Epithelial cell of esophagus (primary cell): ENCODE measurements at regions not wholly inside any gene's neighbourhood (a gene's known extent, or its start where the extent isn't known, plus 50 kb on each side); places are given as distances from the start of the nearest gene placed in this dataset.

ENCODE experiments used
- DNase-seq: peaks from one replicate; pipeline ENCODE4 v3.0.0; 2010; ENCODE audit warnings: low read depth
- H3K4me3 ChIP-seq: 2 replicates; pipeline ENCODE4 v1.5.1; 2011; ENCODE audit warnings: mild to moderate bottlenecking, low read length, control low read depth
- TF ChIP-seq, protein P1 (sequence below): IDR thresholded peaks from 2 replicates; pipeline ENCODE4 v1.5.1; 2011; ENCODE audit warnings: low read depth, mild to moderate bottlenecking, low read length, control low read depth, inconsistent platforms; ENCODE audit not compliant: insufficient read depth; ENCODE audit errors: missing control alignments

DNA sequence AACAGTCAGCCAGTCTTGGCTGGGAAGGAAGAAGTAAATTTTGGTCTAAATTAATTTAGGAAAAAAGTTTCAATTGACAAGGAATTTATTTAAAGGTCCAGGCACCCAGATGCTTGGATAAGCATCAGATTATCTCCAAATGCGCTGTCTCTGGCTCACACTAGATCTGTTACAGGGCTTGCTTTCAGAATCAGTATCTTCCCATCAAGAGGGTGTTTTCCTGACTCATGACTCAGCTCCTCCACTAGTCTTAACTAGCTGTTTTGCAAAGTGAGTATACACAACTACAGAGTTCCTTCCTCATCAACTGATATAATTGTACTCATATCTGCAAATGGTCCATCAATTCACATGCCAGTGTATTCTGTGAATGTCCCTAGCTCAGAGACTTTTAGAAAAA lies 482.1 kb upstream of the CPEB2 start:
- TF ChIP-seq, protein P1, sequence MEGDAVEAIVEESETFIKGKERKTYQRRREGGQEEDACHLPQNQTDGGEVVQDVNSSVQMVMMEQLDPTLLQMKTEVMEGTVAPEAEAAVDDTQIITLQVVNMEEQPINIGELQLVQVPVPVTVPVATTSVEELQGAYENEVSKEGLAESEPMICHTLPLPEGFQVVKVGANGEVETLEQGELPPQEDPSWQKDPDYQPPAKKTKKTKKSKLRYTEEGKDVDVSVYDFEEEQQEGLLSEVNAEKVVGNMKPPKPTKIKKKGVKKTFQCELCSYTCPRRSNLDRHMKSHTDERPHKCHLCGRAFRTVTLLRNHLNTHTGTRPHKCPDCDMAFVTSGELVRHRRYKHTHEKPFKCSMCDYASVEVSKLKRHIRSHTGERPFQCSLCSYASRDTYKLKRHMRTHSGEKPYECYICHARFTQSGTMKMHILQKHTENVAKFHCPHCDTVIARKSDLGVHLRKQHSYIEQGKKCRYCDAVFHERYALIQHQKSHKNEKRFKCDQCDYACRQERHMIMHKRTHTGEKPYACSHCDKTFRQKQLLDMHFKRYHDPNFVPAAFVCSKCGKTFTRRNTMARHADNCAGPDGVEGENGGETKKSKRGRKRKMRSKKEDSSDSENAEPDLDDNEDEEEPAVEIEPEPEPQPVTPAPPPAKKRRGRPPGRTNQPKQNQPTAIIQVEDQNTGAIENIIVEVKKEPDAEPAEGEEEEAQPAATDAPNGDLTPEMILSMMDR, result no peak
- no peak overlapping the region for H3K4me3 ChIP-seq
- peak; percentile 62 for DNase-seq

DNA sequence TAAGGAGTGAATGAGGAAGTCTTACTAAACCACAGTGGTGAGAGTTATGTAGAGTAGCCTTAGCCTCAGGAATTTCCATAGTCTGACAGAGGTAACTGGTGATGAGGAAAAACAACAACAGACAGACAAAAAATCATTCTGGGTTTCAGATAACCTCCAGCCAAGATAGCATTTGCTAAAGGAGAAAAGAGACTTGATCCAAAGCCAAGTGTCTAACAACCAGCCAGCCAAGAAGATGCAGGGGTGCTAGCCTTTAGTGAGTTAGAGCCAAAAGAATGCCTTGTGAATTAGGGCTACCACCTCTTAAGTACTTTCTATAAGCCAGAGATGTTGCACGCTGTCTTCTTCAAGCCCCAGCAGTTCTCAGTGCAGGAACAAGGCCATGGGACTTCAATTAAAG lies 478.0 kb upstream of the CPEB2 start:
- DNase-seq, result no peak
- TF ChIP-seq, protein P1, result no peak

DNA sequence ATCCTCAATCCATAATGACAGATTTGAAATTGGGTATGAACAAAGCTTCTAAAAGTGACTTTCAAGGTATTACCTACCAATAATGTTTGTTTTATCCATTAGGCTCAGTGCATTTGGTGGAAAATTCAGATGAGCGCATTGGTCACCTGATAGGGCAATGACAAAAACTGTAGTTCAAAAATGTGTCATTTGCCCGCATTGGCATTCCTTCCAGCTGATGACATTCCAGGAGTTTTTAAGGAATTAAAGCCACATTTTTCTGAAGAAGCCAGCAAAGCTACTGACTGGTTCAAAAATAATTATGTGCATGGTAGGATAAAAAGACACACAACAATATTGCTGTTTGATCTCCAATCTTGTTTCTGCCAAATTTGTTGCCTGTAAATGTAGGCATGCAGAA lies 473.4 kb upstream of the CPEB2 start:
- no peak for DNase-seq
- H3K4me3 ChIP-seq, result no peak overlapping the region
- TF ChIP-seq, protein P1, result no peak

More for the DNA sequence above, 478.0 kb upstream of the CPEB2 start:
- H3K4me3 ChIP-seq, result no peak overlapping the region

DNA sequence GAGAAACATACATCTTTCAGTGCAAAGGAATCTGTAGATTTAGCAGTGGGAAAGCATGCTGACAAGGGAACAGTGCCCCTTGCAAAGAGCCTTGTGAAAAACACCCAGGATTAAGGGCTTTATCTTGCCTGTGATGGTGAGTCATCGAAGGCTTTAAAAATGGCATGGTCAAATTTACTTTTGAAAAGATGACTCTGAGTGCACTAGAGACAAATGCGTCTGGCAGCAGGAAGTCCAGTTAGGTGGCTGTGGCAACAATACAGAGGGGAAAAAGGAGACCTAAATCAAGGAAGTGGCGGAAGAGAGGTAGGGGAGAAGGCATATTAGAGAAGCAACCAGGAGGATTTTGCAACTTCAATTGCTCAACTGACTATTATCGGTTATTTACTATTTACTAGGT lies 472.6 kb upstream of the CPEB2 start:
- DNase-seq, result peak; percentile 18
- TF ChIP-seq, protein P1, result no peak
- no peak overlapping the region for H3K4me3 ChIP-seq

DNA sequence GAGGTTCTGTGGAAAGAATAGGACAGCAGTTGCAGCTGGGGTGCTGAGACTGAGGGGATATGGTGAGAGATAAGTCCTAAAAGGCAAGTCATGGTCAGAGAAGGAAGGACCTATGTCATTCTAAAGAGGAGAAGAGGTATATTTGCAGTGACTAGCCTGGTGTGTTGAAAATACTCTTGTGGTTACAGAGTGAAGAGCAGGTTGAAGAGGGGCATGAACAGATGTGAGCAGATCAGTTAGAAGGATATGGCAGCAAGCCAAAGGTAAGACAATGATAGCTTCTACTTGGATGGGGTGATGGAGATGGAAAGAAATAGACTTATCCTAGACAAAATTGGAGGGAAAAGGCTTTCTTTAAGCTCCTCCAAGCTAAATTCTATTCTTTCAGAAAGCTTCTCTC lies 469.8 kb upstream of the CPEB2 start:
- TF ChIP-seq, protein P1, result no peak
- no peak for DNase-seq

DNA sequence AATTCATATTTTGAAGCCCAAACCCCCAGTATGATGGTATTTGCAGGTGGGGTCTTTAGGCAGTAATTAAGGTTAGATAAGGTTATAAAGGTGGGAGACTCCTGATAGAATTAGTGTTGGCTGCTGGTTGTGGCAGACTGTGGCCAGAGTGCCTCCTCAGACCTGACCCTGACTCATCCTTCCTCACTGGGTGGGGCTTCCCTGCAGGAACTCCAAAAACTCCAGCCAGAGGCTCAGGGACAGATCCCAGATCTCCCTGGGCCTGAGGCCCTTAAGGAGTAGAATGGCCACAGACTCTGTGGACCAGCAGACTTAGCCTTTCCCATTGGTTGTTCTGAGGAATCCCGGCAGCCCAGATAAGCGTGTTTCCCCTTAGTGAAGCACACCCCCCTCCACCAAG lies 463.0 kb upstream of the CPEB2 start:
- no peak overlapping the region for H3K4me3 ChIP-seq
- peak; percentile 16 for DNase-seq
- TF ChIP-seq, protein P1, result no peak

More for the DNA sequence above, 469.8 kb upstream of the CPEB2 start:
- H3K4me3 ChIP-seq, result no peak overlapping the region

DNA sequence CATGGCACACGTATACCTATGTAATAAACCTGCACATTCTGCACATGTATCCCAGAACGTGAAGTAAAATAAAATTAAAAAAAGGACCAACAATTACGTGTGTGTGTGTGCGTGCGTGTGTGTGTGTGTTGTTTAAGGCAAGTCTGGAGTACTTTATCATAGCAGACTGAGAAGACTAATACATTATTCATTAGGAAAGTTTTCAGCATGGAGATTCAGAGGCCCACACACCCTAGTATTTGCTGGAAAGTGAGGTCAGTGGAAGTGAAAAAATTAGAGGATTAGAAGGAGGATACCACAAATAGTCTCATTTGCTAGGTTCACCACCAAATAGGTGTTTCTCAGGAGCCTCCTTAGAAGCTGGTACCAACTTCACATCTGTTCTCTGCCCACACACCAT lies 457.1 kb upstream of the CPEB2 start:
- no peak overlapping the region for H3K4me3 ChIP-seq
- TF ChIP-seq, protein P1, result no peak
- no peak for DNase-seq
